H9 (cell line): ENCODE measurements at regions not wholly inside any gene's neighbourhood (a gene's known extent, or its start where the extent isn't known, plus 50 kb on each side); places are given as distances from the start of the nearest gene placed in this dataset.

ENCODE experiments used
- DNase-seq: peaks from one replicate; pipeline ENCODE4 v3.0.0-alpha.2; 2017
- H2AFZ ChIP-seq: one replicate; pipeline ENCODE4 v1.6.1; 2013; ENCODE audit warnings: mild to moderate bottlenecking, low read length, control low read depth, moderate library complexity
- H2AK5ac ChIP-seq: 2 replicates; pipeline ENCODE4 v1.6.1; 2013; ENCODE audit warnings: low read length, control low read depth, mixed read lengths; ENCODE audit not compliant: insufficient read length
- H2BK120ac ChIP-seq: one replicate; pipeline ENCODE4 v1.6.1; 2013; ENCODE audit warnings: low read depth, mild to moderate bottlenecking, low read length, control low read depth, inconsistent platforms; ENCODE audit not compliant: poor library complexity, severe bottlenecking
- H2BK12ac ChIP-seq: 2 replicates; pipeline ENCODE4 v1.6.1; 2013; ENCODE audit warnings: low read length, control low read depth, mixed read lengths, low read depth; ENCODE audit not compliant: insufficient read length
- H2BK15ac ChIP-seq: 2 replicates; pipeline ENCODE4 v1.6.1; 2013; ENCODE audit warnings: low read depth, low read length, control low read depth
- H2BK20ac ChIP-seq: one replicate; pipeline ENCODE4 v1.6.1; 2013; ENCODE audit warnings: low read depth, mild to moderate bottlenecking, low read length, control low read depth, inconsistent platforms; ENCODE audit not compliant: poor library complexity, severe bottlenecking
- H2BK5ac ChIP-seq: 2 replicates; pipeline ENCODE4 v1.6.1; 2013; ENCODE audit warnings: low read length, control low read depth, mixed read lengths; ENCODE audit not compliant: insufficient read length
- H3K14ac ChIP-seq: 2 replicates; pipeline ENCODE4 v1.6.1; 2013; ENCODE audit warnings: low read length, control low read depth; ENCODE audit not compliant: insufficient read depth
- H3K18ac ChIP-seq: 2 replicates; pipeline ENCODE4 v1.6.1; 2013; ENCODE audit warnings: low read depth, mild to moderate bottlenecking, mixed read lengths, low read length, control low read depth; ENCODE audit not compliant: insufficient read length
- H3K23ac ChIP-seq: 2 replicates; pipeline ENCODE4 v1.6.1; 2013; ENCODE audit warnings: low read length, control low read depth, mixed read lengths, low read depth; ENCODE audit not compliant: insufficient read length
- H3K23me2 ChIP-seq: 2 replicates; pipeline ENCODE4 v1.6.1; 2013; ENCODE audit warnings: low read depth, mild to moderate bottlenecking, mixed read lengths, low read length, control low read depth; ENCODE audit not compliant: insufficient read length, poor library complexity, severe bottlenecking
- H3K27ac ChIP-seq: 2 replicates; pipeline ENCODE4 v1.5.1; 2013; ENCODE audit warnings: low read length, control low read depth, mixed read lengths, low read depth; ENCODE audit not compliant: insufficient read length
- H3K27me3 ChIP-seq: 2 replicates; pipeline ENCODE4 v1.6.1; 2013; ENCODE audit warnings: low read length, control low read depth, inconsistent platforms; ENCODE audit not compliant: insufficient read depth
- H3K4ac ChIP-seq: 2 replicates; pipeline ENCODE4 v1.6.1; 2013; ENCODE audit warnings: low read depth, mild to moderate bottlenecking, control low read depth, inconsistent platforms, low read length, moderate library complexity
- H3K4me1 ChIP-seq: 2 replicates; pipeline ENCODE4 v1.6.1; 2013; ENCODE audit warnings: low read length, control low read depth, inconsistent platforms; ENCODE audit not compliant: insufficient read depth
- H3K4me2 ChIP-seq: 2 replicates; pipeline ENCODE4 v1.6.1; 2013; ENCODE audit warnings: low read length, control low read depth, mixed read lengths; ENCODE audit not compliant: insufficient read length, insufficient read depth
- H3K56ac ChIP-seq: 2 replicates; pipeline ENCODE4 v1.6.1; 2013; ENCODE audit warnings: low read depth, mild to moderate bottlenecking, mixed read lengths, low read length, control low read depth; ENCODE audit not compliant: insufficient read length
- H3K79me1 ChIP-seq: 2 replicates; pipeline ENCODE4 v1.6.1; 2013; ENCODE audit warnings: low read depth, mild to moderate bottlenecking, moderate library complexity, low read length, control low read depth, inconsistent platforms; ENCODE audit not compliant: insufficient read depth, poor library complexity, severe bottlenecking
- H3K79me2 ChIP-seq: 2 replicates; pipeline ENCODE4 v1.6.1; 2013; ENCODE audit warnings: low read length, control low read depth, inconsistent platforms; ENCODE audit not compliant: insufficient read depth
- H3K9ac ChIP-seq: 2 replicates; pipeline ENCODE4 v1.6.1; 2013; ENCODE audit warnings: low read length, control low read depth, mixed read lengths; ENCODE audit not compliant: insufficient read length; ENCODE audit errors: extremely low read depth
- H3K9me3 ChIP-seq: one replicate; pipeline ENCODE4 v1.6.1; 2013; ENCODE audit warnings: low read depth, low read length, inconsistent platforms; ENCODE audit not compliant: control insufficient read depth
- H3T11ph ChIP-seq: one replicate; pipeline ENCODE4 v1.6.1; 2013; ENCODE audit warnings: mild to moderate bottlenecking, low read length, control low read depth, inconsistent platforms
- H4K20me1 ChIP-seq: one replicate; pipeline ENCODE4 v1.6.1; 2013; ENCODE audit not compliant: control insufficient read depth, insufficient read length, insufficient read depth
- H4K5ac ChIP-seq: 2 replicates; pipeline ENCODE4 v1.6.1; 2013; ENCODE audit warnings: low read depth, mild to moderate bottlenecking, mixed read lengths, low read length, control low read depth; ENCODE audit not compliant: insufficient read length
- H4K8ac ChIP-seq: replicated peaks from 2 replicates; pipeline ENCODE4 v1.6.1; 2013; ENCODE audit warnings: low read length, control low read depth, mixed read lengths, low read depth; ENCODE audit not compliant: insufficient read length
- H4K91ac ChIP-seq: 2 replicates; pipeline ENCODE4 v1.6.1; 2013; ENCODE audit warnings: low read depth, mild to moderate bottlenecking, moderate library complexity, mixed read lengths, low read length, control low read depth; ENCODE audit not compliant: insufficient read length
- H3K27ac Mint-ChIP-seq, 3 experiments: 2 replicates in 2 of 3; 3 replicates in 1 of 3; pipeline ENCODE4 v1.8.0; 2020 to 2021; ENCODE audit warnings: mixed read lengths in 3 of 3, mild to moderate bottlenecking in 1 of 3, moderate library complexity in 1 of 3
- H3K27me3 Mint-ChIP-seq: 2 replicates; pipeline ENCODE4 v1.8.0; 2021; ENCODE audit warnings: low read depth, mild to moderate bottlenecking, moderate library complexity, mixed read lengths
- H3K36me3 Mint-ChIP-seq, 3 experiments: 2 replicates in 2 of 3; 3 replicates in 1 of 3; pipeline ENCODE4 v1.8.0; 2020 to 2021; ENCODE audit warnings: low read depth in 3 of 3, mixed read lengths in 3 of 3; ENCODE audit not compliant: insufficient read depth in 1 of 3
- H3K4me1 Mint-ChIP-seq, 2 experiments: 2 replicates each; pipeline ENCODE4 v1.8.0; 2020; ENCODE audit warnings: mixed read lengths in 2 of 2
- H3K4me3 Mint-ChIP-seq, 2 experiments: 2 replicates in 1 of 2; 3 replicates in 1 of 2; pipeline ENCODE4 v1.8.0; 2020 to 2021; ENCODE audit warnings: mild to moderate bottlenecking in 2 of 2, mixed read lengths in 2 of 2, moderate library complexity in 1 of 2
- H3K9me3 Mint-ChIP-seq, 2 experiments: 2 replicates in 1 of 2; 3 replicates in 1 of 2; pipeline ENCODE4 v1.8.0; 2020; ENCODE audit warnings: mild to moderate bottlenecking in 2 of 2, mixed read lengths in 2 of 2, moderate library complexity in 1 of 2
- CTCF ChIP-seq: fragments of 200-600 bp; sonication (generic); conservative IDR thresholded peaks from 3 replicates; pipeline ENCODE4 v1.8.0; 2021; ENCODE audit warnings: antibody characterized with exemption, mild to moderate bottlenecking
- WGBS: extraction: QIAGEN DNeasy Blood & Tissue Kit; methylation state at CpG from one replicate; pipeline ENCODE4 v1.1.7; 2013; ENCODE audit warnings: missing lambda C conversion rate, low lambda C conversion rate, mixed read lengths; ENCODE audit not compliant: insufficient read length; ENCODE audit errors: extremely low coverage; 5-methylcytosine and 5-hydroxymethylcytosine counted together

GRCh38 chr2:9686061-9686460 is 55.3 kb upstream of the YWHAQ start:
- no peak overlapping the region for H3T11ph ChIP-seq
- H3K4me2 ChIP-seq: no peak overlapping the region
- no peak overlapping the region for H2AK5ac ChIP-seq
- H2BK20ac ChIP-seq: no peak overlapping the region
- no peaks in the 10 kb centered on the region for H4K20me1 ChIP-seq
- Mint-ChIP-seq H3K4me1 (peaks cover 8 to 13% of the 10 kb centered on the region in 2 experiments), H3K27ac (no peak overlapping the region), H3K4me3 (no peak overlapping the region), H3K9me3 (no peaks in the 10 kb centered on the region), H3K36me3 (no peaks in the 10 kb centered on the region), H3K27me3 (no peaks in the 10 kb centered on the region; the same call in 1 of the 2 replicates)
- no peak overlapping the region for H2BK15ac ChIP-seq
- H3K56ac ChIP-seq: no peak overlapping the region
- H2BK120ac ChIP-seq: no peak overlapping the region
- DNase-seq: no peak
- H2AFZ ChIP-seq: no peak overlapping the region
- no peak for TF ChIP-seq CTCF
- no peak overlapping the region for H2BK12ac ChIP-seq
- no peak overlapping the region for H3K18ac ChIP-seq
- H3K23ac ChIP-seq: no peak overlapping the region
- no peaks in the 10 kb centered on the region for H3K4me1 ChIP-seq
- no peaks in the 10 kb centered on the region for H3K79me1 ChIP-seq
- no peaks in the 10 kb centered on the region for H3K23me2 ChIP-seq
- H3K9ac ChIP-seq: no peak overlapping the region
- no peaks in the 10 kb centered on the region for H3K79me2 ChIP-seq
- no peak overlapping the region for H4K8ac ChIP-seq
- H3K27ac ChIP-seq: no peak overlapping the region
- H3K14ac ChIP-seq: no peak overlapping the region
- H4K91ac ChIP-seq: no peak overlapping the region
- H2BK5ac ChIP-seq: no peak overlapping the region
- H3K4ac ChIP-seq: no peak overlapping the region
- H4K5ac ChIP-seq: no peak overlapping the region
- WGBS: no CpG with 5 or more reads among the region's 8 CpGs
- H3K9me3 ChIP-seq: no peaks in the 10 kb centered on the region
- no peaks in the 10 kb centered on the region for H3K27me3 ChIP-seq
